ENCODE measurements at regions not wholly inside any gene's neighbourhood (a gene's known extent, or its start where the extent isn't known, plus 50 kb on each side); places are given as distances from the start of the nearest gene placed in this dataset.

DNA sequence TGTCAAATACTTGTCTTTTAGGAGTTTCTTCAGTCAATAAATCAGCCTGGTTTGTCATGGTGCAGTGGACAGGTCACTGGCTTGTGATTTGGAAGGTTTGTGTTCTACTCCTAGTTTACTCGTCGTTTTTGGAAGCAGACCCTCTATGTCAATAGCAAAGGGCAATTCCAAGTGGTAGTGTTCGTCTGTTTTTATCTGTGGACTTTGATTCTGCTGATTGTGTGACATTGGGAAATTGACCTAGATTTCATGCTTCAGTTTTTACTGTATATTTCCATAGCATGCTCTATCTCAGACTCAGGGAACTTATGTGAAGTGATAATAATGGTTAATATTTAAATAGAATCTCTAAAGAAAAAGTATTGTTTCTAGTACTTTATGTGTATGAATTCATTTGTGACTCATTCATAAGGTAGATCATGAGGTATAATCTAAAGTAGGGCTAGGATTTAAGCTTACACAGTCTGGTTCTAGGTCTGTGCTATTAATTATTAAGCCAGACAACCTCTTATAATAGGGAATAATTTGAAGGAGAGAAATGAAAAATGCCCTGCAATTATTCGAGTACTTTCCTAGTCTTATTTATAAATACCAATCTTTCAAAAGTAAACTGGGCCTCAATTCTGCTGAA, 198.1 kb downstream of the REEP3 start:
- no peak for ATAC-seq
- TF ChIP-seq SNAI2 (CRISPR knock-in tag; IDR thresholded peaks at IDR 0.05): no peak
- no peak for TF ChIP-seq TCF4 (CRISPR knock-in tag; IDR thresholded peaks at IDR 0.05; ENCODE audit: borderline replicate concordance)
- TF ChIP-seq TOX (CRISPR knock-in tag; IDR thresholded peaks at IDR 0.05; ENCODE audit: borderline replicate concordance): no peak
- no peak for TF ChIP-seq ISL1 (CRISPR knock-in tag; IDR thresholded peaks at IDR 0.05)
- no peak for TF ChIP-seq RARB (CRISPR knock-in tag; IDR thresholded peaks at IDR 0.05)
- no peak for TF ChIP-seq ARNTL (CRISPR knock-in tag; IDR thresholded peaks at IDR 0.05; ENCODE audit: borderline replicate concordance, low read depth)
- no peak for TF ChIP-seq ESRRG (CRISPR knock-in tag; IDR thresholded peaks at IDR 0.05)
- TF ChIP-seq, protein P1, sequence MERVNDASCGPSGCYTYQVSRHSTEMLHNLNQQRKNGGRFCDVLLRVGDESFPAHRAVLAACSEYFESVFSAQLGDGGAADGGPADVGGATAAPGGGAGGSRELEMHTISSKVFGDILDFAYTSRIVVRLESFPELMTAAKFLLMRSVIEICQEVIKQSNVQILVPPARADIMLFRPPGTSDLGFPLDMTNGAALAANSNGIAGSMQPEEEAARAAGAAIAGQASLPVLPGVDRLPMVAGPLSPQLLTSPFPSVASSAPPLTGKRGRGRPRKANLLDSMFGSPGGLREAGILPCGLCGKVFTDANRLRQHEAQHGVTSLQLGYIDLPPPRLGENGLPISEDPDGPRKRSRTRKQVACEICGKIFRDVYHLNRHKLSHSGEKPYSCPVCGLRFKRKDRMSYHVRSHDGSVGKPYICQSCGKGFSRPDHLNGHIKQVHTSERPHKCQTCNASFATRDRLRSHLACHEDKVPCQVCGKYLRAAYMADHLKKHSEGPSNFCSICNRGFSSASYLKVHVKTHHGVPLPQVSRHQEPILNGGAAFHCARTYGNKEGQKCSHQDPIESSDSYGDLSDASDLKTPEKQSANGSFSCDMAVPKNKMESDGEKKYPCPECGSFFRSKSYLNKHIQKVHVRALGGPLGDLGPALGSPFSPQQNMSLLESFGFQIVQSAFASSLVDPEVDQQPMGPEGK (CRISPR knock-in tag; IDR thresholded peaks at IDR 0.05; ENCODE audit: borderline replicate concordance): no peak
- TF ChIP-seq ZNF70 (CRISPR knock-in tag; IDR thresholded peaks at IDR 0.05): no peak
- TF ChIP-seq, protein P2, sequence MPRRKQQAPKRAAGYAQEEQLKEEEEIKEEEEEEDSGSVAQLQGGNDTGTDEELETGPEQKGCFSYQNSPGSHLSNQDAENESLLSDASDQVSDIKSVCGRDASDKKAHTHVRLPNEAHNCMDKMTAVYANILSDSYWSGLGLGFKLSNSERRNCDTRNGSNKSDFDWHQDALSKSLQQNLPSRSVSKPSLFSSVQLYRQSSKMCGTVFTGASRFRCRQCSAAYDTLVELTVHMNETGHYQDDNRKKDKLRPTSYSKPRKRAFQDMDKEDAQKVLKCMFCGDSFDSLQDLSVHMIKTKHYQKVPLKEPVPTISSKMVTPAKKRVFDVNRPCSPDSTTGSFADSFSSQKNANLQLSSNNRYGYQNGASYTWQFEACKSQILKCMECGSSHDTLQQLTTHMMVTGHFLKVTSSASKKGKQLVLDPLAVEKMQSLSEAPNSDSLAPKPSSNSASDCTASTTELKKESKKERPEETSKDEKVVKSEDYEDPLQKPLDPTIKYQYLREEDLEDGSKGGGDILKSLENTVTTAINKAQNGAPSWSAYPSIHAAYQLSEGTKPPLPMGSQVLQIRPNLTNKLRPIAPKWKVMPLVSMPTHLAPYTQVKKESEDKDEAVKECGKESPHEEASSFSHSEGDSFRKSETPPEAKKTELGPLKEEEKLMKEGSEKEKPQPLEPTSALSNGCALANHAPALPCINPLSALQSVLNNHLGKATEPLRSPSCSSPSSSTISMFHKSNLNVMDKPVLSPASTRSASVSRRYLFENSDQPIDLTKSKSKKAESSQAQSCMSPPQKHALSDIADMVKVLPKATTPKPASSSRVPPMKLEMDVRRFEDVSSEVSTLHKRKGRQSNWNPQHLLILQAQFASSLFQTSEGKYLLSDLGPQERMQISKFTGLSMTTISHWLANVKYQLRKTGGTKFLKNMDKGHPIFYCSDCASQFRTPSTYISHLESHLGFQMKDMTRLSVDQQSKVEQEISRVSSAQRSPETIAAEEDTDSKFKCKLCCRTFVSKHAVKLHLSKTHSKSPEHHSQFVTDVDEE (CRISPR knock-in tag; IDR thresholded peaks at IDR 0.05): no peak
- TF ChIP-seq, protein P3, sequence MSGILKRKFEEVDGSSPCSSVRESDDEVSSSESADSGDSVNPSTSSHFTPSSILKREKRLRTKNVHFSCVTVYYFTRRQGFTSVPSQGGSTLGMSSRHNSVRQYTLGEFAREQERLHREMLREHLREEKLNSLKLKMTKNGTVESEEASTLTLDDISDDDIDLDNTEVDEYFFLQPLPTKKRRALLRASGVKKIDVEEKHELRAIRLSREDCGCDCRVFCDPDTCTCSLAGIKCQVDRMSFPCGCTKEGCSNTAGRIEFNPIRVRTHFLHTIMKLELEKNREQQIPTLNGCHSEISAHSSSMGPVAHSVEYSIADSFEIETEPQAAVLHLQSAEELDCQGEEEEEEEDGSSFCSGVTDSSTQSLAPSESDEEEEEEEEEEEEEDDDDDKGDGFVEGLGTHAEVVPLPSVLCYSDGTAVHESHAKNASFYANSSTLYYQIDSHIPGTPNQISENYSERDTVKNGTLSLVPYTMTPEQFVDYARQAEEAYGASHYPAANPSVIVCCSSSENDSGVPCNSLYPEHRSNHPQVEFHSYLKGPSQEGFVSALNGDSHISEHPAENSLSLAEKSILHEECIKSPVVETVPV (CRISPR knock-in tag; IDR thresholded peaks at IDR 0.05): no peak
- TF ChIP-seq, protein P4, sequence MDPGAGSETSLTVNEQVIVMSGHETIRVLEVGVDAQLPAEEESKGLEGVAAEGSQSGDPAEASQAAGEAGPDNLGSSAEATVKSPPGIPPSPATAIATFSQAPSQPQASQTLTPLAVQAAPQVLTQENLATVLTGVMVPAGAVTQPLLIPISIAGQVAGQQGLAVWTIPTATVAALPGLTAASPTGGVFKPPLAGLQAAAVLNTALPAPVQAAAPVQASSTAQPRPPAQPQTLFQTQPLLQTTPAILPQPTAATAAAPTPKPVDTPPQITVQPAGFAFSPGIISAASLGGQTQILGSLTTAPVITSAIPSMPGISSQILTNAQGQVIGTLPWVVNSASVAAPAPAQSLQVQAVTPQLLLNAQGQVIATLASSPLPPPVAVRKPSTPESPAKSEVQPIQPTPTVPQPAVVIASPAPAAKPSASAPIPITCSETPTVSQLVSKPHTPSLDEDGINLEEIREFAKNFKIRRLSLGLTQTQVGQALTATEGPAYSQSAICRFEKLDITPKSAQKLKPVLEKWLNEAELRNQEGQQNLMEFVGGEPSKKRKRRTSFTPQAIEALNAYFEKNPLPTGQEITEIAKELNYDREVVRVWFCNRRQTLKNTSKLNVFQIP (CRISPR knock-in tag; IDR thresholded peaks at IDR 0.05; ENCODE audit: borderline replicate concordance, low read depth): no peak
- no peak for TF ChIP-seq ZNF565 (CRISPR knock-in tag; conservative IDR thresholded peaks at IDR 0.05; ENCODE audit: low read depth)
- TF ChIP-seq, protein P5, sequence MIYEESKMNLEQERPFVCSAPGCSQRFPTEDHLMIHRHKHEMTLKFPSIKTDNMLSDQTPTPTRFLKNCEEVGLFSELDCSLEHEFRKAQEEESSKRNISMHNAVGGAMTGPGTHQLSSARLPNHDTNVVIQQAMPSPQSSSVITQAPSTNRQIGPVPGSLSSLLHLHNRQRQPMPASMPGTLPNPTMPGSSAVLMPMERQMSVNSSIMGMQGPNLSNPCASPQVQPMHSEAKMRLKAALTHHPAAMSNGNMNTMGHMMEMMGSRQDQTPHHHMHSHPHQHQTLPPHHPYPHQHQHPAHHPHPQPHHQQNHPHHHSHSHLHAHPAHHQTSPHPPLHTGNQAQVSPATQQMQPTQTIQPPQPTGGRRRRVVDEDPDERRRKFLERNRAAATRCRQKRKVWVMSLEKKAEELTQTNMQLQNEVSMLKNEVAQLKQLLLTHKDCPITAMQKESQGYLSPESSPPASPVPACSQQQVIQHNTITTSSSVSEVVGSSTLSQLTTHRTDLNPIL (CRISPR knock-in tag; IDR thresholded peaks at IDR 0.05; ENCODE audit: low read depth): no peak
- no peak for TF ChIP-seq GLIS3 (CRISPR knock-in tag; IDR thresholded peaks at IDR 0.05)
- TF ChIP-seq CSDC2 (CRISPR knock-in tag; IDR thresholded peaks at IDR 0.05): no peak

DNA sequence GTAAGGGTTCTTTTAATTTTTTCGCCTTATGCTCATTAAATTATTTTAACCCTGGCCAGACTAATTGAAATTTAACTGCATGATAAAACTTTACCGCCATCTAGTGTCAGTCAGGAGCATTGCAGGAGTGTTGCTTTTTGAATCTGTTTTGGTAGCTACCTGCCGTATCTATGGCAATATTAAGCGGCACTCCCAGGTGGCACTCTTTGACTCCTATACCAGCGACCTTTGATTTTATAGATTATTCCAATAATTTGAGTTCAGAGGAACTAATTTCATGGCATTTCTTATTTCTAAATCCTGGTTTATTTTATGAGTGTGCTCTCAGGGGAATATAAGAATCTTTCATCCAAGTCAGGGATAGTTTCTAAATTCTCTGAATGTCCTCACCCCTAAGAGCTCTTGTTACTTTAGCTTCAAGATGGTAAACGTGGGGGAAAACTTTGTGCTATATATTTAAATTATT, 198.9 kb downstream of the REEP3 start:
- TF ChIP-seq, protein P5 (CRISPR knock-in tag; IDR thresholded peaks at IDR 0.05; ENCODE audit: low read depth): no peak
- no peak for TF ChIP-seq ZNF8 (CRISPR knock-in tag; IDR thresholded peaks at IDR 0.05)
- no peak for TF ChIP-seq TOX (CRISPR knock-in tag; IDR thresholded peaks at IDR 0.05; ENCODE audit: borderline replicate concordance)
- no peak for TF ChIP-seq TCF4 (CRISPR knock-in tag; IDR thresholded peaks at IDR 0.05; ENCODE audit: borderline replicate concordance)
- no peak for TF ChIP-seq BACH2 (CRISPR knock-in tag; IDR thresholded peaks at IDR 0.05; ENCODE audit: borderline replicate concordance)
- no peak for TF ChIP-seq ZNF70 (CRISPR knock-in tag; IDR thresholded peaks at IDR 0.05)
- no peak for TF ChIP-seq ZC3H10 (CRISPR knock-in tag; IDR thresholded peaks at IDR 0.05)
- no peak for TF ChIP-seq SNAI2 (CRISPR knock-in tag; IDR thresholded peaks at IDR 0.05)
- TF ChIP-seq, protein P1 (CRISPR knock-in tag; IDR thresholded peaks at IDR 0.05; ENCODE audit: borderline replicate concordance): no peak
- TF ChIP-seq, protein P2 (CRISPR knock-in tag; IDR thresholded peaks at IDR 0.05): no peak
- TF ChIP-seq, protein P3 (CRISPR knock-in tag; IDR thresholded peaks at IDR 0.05): no peak
- TF ChIP-seq ARNTL (CRISPR knock-in tag; IDR thresholded peaks at IDR 0.05; ENCODE audit: borderline replicate concordance, low read depth): no peak
- peak; percentile 15; the same call in 2 of the 3 replicates for ATAC-seq
